ENCODE measurements at regions not wholly inside any gene's neighbourhood (a gene's known extent, or its start where the extent isn't known, plus 50 kb on each side); places are given as distances from the start of the nearest gene placed in this dataset.

DNA sequence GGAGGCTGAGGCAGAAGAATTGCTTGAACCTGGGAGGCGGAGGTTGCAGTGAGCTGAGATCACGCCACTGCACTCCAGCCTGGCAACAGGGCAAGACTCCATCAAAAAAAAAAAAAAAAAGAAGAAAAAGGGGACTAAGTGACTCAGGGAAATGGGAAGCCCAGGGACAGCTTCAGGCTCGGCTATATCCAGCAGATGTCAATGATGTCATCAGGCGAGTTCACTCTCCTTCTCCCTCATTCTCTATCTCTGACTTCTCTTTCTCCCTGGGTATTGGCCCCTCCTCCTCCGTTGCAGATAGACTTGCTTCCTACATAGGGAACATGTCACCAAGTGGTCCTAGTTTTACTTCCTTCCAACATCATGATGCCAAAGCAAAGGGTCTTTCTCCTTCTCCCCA is 316.8 kb downstream of the TFAP2C start:
- intact Hi-C loops (cut with micrococcal nuclease; ENCODE audit: unreplicated experiment) = no loop called here
- TF ChIP-seq, protein P1, sequence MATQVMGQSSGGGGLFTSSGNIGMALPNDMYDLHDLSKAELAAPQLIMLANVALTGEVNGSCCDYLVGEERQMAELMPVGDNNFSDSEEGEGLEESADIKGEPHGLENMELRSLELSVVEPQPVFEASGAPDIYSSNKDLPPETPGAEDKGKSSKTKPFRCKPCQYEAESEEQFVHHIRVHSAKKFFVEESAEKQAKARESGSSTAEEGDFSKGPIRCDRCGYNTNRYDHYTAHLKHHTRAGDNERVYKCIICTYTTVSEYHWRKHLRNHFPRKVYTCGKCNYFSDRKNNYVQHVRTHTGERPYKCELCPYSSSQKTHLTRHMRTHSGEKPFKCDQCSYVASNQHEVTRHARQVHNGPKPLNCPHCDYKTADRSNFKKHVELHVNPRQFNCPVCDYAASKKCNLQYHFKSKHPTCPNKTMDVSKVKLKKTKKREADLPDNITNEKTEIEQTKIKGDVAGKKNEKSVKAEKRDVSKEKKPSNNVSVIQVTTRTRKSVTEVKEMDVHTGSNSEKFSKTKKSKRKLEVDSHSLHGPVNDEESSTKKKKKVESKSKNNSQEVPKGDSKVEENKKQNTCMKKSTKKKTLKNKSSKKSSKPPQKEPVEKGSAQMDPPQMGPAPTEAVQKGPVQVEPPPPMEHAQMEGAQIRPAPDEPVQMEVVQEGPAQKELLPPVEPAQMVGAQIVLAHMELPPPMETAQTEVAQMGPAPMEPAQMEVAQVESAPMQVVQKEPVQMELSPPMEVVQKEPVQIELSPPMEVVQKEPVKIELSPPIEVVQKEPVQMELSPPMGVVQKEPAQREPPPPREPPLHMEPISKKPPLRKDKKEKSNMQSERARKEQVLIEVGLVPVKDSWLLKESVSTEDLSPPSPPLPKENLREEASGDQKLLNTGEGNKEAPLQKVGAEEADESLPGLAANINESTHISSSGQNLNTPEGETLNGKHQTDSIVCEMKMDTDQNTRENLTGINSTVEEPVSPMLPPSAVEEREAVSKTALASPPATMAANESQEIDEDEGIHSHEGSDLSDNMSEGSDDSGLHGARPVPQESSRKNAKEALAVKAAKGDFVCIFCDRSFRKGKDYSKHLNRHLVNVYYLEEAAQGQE (IDR thresholded peaks at IDR 0.05; ENCODE audit: insufficient read depth in 1 of 2, low read depth in 2 of 2, low read length in 1 of 2) = no peak
- TF ChIP-seq SIN3A (IDR thresholded peaks at IDR 0.05; ENCODE audit: borderline replicate concordance, insufficient read depth, low read depth, low read length) (no peak), TCF7L2 (IDR thresholded peaks at IDR 0.05; ENCODE audit: low read depth, low read length) (no peak), POLR2AphosphoS5 (IDR thresholded peaks at IDR 0.05; ENCODE audit: low read depth, low read length) (no peak)
- TF ChIP-seq, protein P2, sequence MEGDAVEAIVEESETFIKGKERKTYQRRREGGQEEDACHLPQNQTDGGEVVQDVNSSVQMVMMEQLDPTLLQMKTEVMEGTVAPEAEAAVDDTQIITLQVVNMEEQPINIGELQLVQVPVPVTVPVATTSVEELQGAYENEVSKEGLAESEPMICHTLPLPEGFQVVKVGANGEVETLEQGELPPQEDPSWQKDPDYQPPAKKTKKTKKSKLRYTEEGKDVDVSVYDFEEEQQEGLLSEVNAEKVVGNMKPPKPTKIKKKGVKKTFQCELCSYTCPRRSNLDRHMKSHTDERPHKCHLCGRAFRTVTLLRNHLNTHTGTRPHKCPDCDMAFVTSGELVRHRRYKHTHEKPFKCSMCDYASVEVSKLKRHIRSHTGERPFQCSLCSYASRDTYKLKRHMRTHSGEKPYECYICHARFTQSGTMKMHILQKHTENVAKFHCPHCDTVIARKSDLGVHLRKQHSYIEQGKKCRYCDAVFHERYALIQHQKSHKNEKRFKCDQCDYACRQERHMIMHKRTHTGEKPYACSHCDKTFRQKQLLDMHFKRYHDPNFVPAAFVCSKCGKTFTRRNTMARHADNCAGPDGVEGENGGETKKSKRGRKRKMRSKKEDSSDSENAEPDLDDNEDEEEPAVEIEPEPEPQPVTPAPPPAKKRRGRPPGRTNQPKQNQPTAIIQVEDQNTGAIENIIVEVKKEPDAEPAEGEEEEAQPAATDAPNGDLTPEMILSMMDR (IDR thresholded peaks at IDR 0.05) = no peak
- ChIA-PET CTCF (interaction anchor here (0.7 kb wide), 1 partner anchor 210 kb away, joined by 3 read pairs; no protein-coding TSS in a partner anchor), POLR2A (interaction anchor here (0.5 kb wide), 1 partner anchor 418 kb away, joined by 3 read pairs; no protein-coding TSS in a partner anchor)
- ATAC-seq = no peak
- H3K4me3 ChIP-seq (ENCODE audit: low read depth in 2 of 2, low read length in 2 of 2) = no peak overlapping the region
- DNase-seq (ENCODE audit: low read depth, low spot score) = no peak
- no peaks in the 10 kb centered on the region for H3K27me3 ChIP-seq (ENCODE audit: control insufficient read depth, insufficient read depth, low read length)
- H3K4me1 ChIP-seq (ENCODE audit: control insufficient read depth, insufficient read depth, low read length) = no peaks in the 10 kb centered on the region
- in situ Hi-C loops (cut with HindIII; ENCODE audit: low pct_unique_long_range_greater_than_20kb, low sequenced_read_pairs) = no loop called here
- H3K9me3 ChIP-seq (ENCODE audit: control insufficient read depth, insufficient read depth, low read depth, low read length) = no peaks in the 10 kb centered on the region
- no TSS peak for BruUV-seq (replicated peaks)
- no peaks in the 10 kb centered on the region for H3K36me3 ChIP-seq (ENCODE audit: control insufficient read depth, insufficient read depth, low read length)
- no peak overlapping the region for H3K27ac ChIP-seq (ENCODE audit: low read length)

DNA sequence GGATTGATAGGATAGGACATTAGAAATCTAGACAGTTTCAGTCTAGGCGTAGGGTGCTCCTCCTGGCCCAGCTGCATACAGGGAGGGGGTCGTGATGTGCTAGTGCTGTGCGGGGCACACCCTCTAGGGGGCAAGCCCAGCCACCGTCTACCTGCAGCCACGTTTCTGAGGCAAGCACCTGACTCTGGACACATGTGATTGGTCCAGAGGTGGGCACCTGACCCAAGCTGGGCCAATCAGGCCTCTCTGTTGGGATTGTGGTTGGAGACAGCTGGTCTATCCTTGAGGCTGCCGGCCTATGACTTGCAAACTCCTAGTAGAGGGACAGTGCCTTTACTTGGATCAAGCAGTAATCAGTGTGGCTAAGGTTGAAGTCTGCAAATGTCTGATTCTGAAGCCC is 317.1 kb downstream of the BMP7 start:
- no peak for DNase-seq (ENCODE audit: low read depth, low spot score)
- no peaks in the 10 kb centered on the region for H3K36me3 ChIP-seq (ENCODE audit: control insufficient read depth, insufficient read depth, low read length)
- no TSS peak for BruUV-seq (replicated peaks)
- ATAC-seq = peak; percentile 61; the same call in 1 of the 2 replicates
- in situ Hi-C loops (cut with HindIII; ENCODE audit: low pct_unique_long_range_greater_than_20kb, low sequenced_read_pairs) = no loop called here
- intact Hi-C loops (cut with micrococcal nuclease; ENCODE audit: unreplicated experiment) = no loop called here
- no peak for TF ChIP-seq POLR2AphosphoS5 (IDR thresholded peaks at IDR 0.05; ENCODE audit: low read depth, low read length)
- TF ChIP-seq, protein P2 (IDR thresholded peaks at IDR 0.05) = no peak
- TF ChIP-seq SIN3A (IDR thresholded peaks at IDR 0.05; ENCODE audit: borderline replicate concordance, insufficient read depth, low read depth, low read length) = no peak
- TF ChIP-seq, protein P1 (IDR thresholded peaks at IDR 0.05; ENCODE audit: insufficient read depth in 1 of 2, low read depth in 2 of 2, low read length in 1 of 2) = no peak
- TF ChIP-seq TCF7L2 (IDR thresholded peaks at IDR 0.05; ENCODE audit: low read depth, low read length) = no peak
- ChIA-PET POLR2A (no interaction called here), CTCF (no interaction called here)
- no peaks in the 10 kb centered on the region for H3K4me1 ChIP-seq (ENCODE audit: control insufficient read depth, insufficient read depth, low read length)
- H3K27me3 ChIP-seq (ENCODE audit: control insufficient read depth, insufficient read depth, low read length) = no peaks in the 10 kb centered on the region
- H3K9me3 ChIP-seq (ENCODE audit: control insufficient read depth, insufficient read depth, low read depth, low read length) = no peaks in the 10 kb centered on the region
- no peak overlapping the region for H3K27ac ChIP-seq (ENCODE audit: low read length)
- H3K4me3 ChIP-seq (ENCODE audit: low read depth in 2 of 2, low read length in 2 of 2) = no peak overlapping the region
